GM23338 (cell line): ENCODE measurements at regions not wholly inside any gene's neighbourhood (a gene's known extent, or its start where the extent isn't known, plus 50 kb on each side); places are given as distances from the start of the nearest gene placed in this dataset.

ENCODE experiments used
- ATAC-seq: fragments of 200-7000 bp; cut with Tn5 transposase; 3 replicates; pipeline ENCODE4 v1.9.1; 2020
- DNase-seq: peaks from one replicate; pipeline ENCODE4 v3.0.0-alpha.2; 2015; ENCODE audit warnings: low spot score
- H2AFZ ChIP-seq: fragments of 200-600 bp; sonication (generic); 2 replicates; pipeline ENCODE4 v1.8.0; 2016; ENCODE audit warnings: antibody characterized with exemption, mild to moderate bottlenecking, moderate library complexity
- H3F3A ChIP-seq: fragments of 200-600 bp; sonication (generic); replicated peaks from 2 replicates; pipeline ENCODE4 v1.8.0; 2017; ENCODE audit warnings: antibody characterized with exemption, mixed run types, low read depth
- H3K27ac ChIP-seq: fragments of 200-600 bp; sonication (generic); 2 replicates; pipeline ENCODE4 v1.6.1; 2016; ENCODE audit warnings: low read depth
- H3K27me3 ChIP-seq: fragments of 200-600 bp; sonication (generic); 2 replicates; pipeline ENCODE4 v1.8.0; 2016; ENCODE audit warnings: mild to moderate bottlenecking, mixed run types, moderate library complexity; ENCODE audit not compliant: insufficient read depth
- H3K36me3 ChIP-seq: fragments of 200-600 bp; sonication (generic); 2 replicates; pipeline ENCODE4 v1.8.0; 2016; ENCODE audit warnings: mild to moderate bottlenecking; ENCODE audit not compliant: insufficient read depth
- H3K4me1 ChIP-seq: fragments of 200-600 bp; sonication (generic); 2 replicates; pipeline ENCODE4 v1.8.0; 2016; ENCODE audit warnings: mild to moderate bottlenecking, moderate library complexity; ENCODE audit not compliant: insufficient read depth
- H3K4me2 ChIP-seq: fragments of 200-600 bp; sonication (generic); 2 replicates; pipeline ENCODE4 v1.7.1; 2017; ENCODE audit warnings: mixed run types
- H3K4me3 ChIP-seq: fragments of 200-600 bp; sonication (generic); 2 replicates; pipeline ENCODE4 v1.6.1; 2016; ENCODE audit warnings: mixed run types
- H3K79me2 ChIP-seq: fragments of 200-600 bp; sonication (generic); replicated peaks from 2 replicates; pipeline ENCODE4 v1.8.0; 2017; ENCODE audit warnings: mild to moderate bottlenecking; ENCODE audit not compliant: insufficient read depth
- H3K9me2 ChIP-seq: fragments of 200-600 bp; sonication (generic); 2 replicates; pipeline ENCODE4 v1.8.0; 2017; ENCODE audit not compliant: insufficient read depth
- H4K20me1 ChIP-seq: fragments of 200-600 bp; sonication (generic); replicated peaks from 2 replicates; pipeline ENCODE4 v1.8.0; 2017; ENCODE audit warnings: mild to moderate bottlenecking; ENCODE audit not compliant: insufficient read depth
- H3K27ac Mint-ChIP-seq: 2 replicates; pipeline ENCODE4 v1.8.0; 2020; ENCODE audit warnings: inconsistent platforms, mild to moderate bottlenecking, moderate library complexity, mixed read lengths
- H3K27me3 Mint-ChIP-seq: 3 replicates; pipeline ENCODE4 v1.8.0; 2022; ENCODE audit warnings: low read depth, mild to moderate bottlenecking, moderate library complexity, mixed read lengths, inconsistent platforms; ENCODE audit not compliant: insufficient read depth, poor library complexity
- H3K36me3 Mint-ChIP-seq: 3 replicates; pipeline ENCODE4 v1.8.0; 2021; ENCODE audit warnings: low read depth, mild to moderate bottlenecking, inconsistent platforms, moderate library complexity, mixed read lengths
- H3K4me1 Mint-ChIP-seq: 3 replicates; pipeline ENCODE4 v1.8.0; 2020; ENCODE audit warnings: mild to moderate bottlenecking, inconsistent platforms, mixed read lengths
- H3K4me3 Mint-ChIP-seq: 3 replicates; pipeline ENCODE4 v1.8.0; 2021; ENCODE audit warnings: moderate library complexity, mild to moderate bottlenecking, inconsistent platforms, mixed read lengths
- H3K9me3 Mint-ChIP-seq: 3 replicates; pipeline ENCODE4 v1.8.0; 2020; ENCODE audit warnings: moderate library complexity, mild to moderate bottlenecking, inconsistent platforms, mixed read lengths
- CREB1 ChIP-seq: fragments of 250-450 bp; sonication (Bioruptor Pico); IDR thresholded peaks from 2 replicates; pipeline ENCODE4 v1.5.0; 2020; ENCODE audit warnings: low read depth, mild to moderate bottlenecking, moderate library complexity
- CTCF ChIP-seq, 2 experiments: fragments of 200-600 bp in 1 of 2; sonication (generic) in 1 of 2; conservative IDR thresholded peaks; 2 replicates each; pipeline versions ENCODE4 v1.5.1 to v1.6.1; 2016 to 2017; ENCODE audit warnings: antibody characterized with exemption in 2 of 2, low read depth in 2 of 2, mild to moderate bottlenecking in 2 of 2, moderate library complexity in 1 of 2
- ETS1 ChIP-seq: IDR thresholded peaks from 2 replicates; pipeline ENCODE4 v1.6.1; 2016; ENCODE audit warnings: antibody characterized with exemption
- EZH2 ChIP-seq: fragments of 200-600 bp; sonication (generic); IDR thresholded peaks from one replicate; pipeline ENCODE4 v1.8.0; 2017; ENCODE audit warnings: antibody characterized with exemption, mild to moderate bottlenecking, low read depth; ENCODE audit not compliant: unreplicated experiment
- EZH2phosphoT487 ChIP-seq: fragments of 200-600 bp; sonication (generic); IDR thresholded peaks from one replicate; pipeline ENCODE4 v1.8.1; 2018; ENCODE audit warnings: antibody characterized with exemption; ENCODE audit not compliant: unreplicated experiment
- JUNB ChIP-seq: IDR thresholded peaks from one replicate; pipeline ENCODE4 v1.6.1; 2016; ENCODE audit warnings: antibody characterized with exemption; ENCODE audit not compliant: unreplicated experiment
- POLR2AphosphoS5 ChIP-seq: IDR thresholded peaks from 2 replicates; pipeline ENCODE4 v1.6.1; 2016; ENCODE audit warnings: antibody characterized with exemption, low read depth
- REST ChIP-seq: IDR thresholded peaks from one replicate; pipeline ENCODE4 v1.6.1; 2018; ENCODE audit warnings: antibody characterized with exemption; ENCODE audit not compliant: unreplicated experiment
- STAT1 ChIP-seq: IDR thresholded peaks from one replicate; pipeline ENCODE4 v1.6.1; 2016; ENCODE audit warnings: antibody characterized with exemption; ENCODE audit not compliant: unreplicated experiment
- ZNF114 ChIP-seq: fragments of 250-450 bp; sonication (Bioruptor Pico); IDR thresholded peaks from 2 replicates; pipeline ENCODE4 v1.5.0; 2020; ENCODE audit warnings: mild to moderate bottlenecking, moderate library complexity
- ZNF331 ChIP-seq: fragments of 250-450 bp; sonication (Bioruptor Pico); IDR thresholded peaks from 2 replicates; pipeline ENCODE4 v1.5.0; 2020; ENCODE audit warnings: low read depth, mild to moderate bottlenecking, moderate library complexity

GRCh38 chr4:188296331-188296730 is 157.1 kb downstream of the TRIML1 start (continued):
- TF ChIP-seq REST (no peak), STAT1 (no peak)

GRCh38 chr4:188297873-188298272 is 158.6 kb downstream of the TRIML1 start:
- no peak for DNase-seq
- Mint-ChIP-seq H3K27me3 (peaks cover 2% of the 10 kb centered on the region), H3K27ac (no peak overlapping the region), H3K4me1 (peaks cover 6% of the 10 kb centered on the region; the same call in 1 of the 3 replicates), H3K4me3 (no peak overlapping the region), H3K9me3 (peaks cover 7% of the 10 kb centered on the region; the same call in 1 of the 3 replicates), H3K36me3 (peaks cover 4% of the 10 kb centered on the region; the same call in 1 of the 3 replicates)
- Histone ChIP-seq H4K20me1 (no peaks in the 10 kb centered on the region), H3K27ac (no peak overlapping the region), H3K79me2 (no peaks in the 10 kb centered on the region), H3K36me3 (no peaks in the 10 kb centered on the region), H3K27me3 (no peaks in the 10 kb centered on the region), H3K4me3 (no peak overlapping the region), H3K4me1 (peaks cover 5% of the 10 kb centered on the region; the same call in 1 of the 2 replicates), H3K4me2 (no peak overlapping the region), H3F3A (no peaks in the 10 kb centered on the region), H3K9me2 (no peaks in the 10 kb centered on the region), H2AFZ (peak overlapping the region; percentile 72; the same call in 1 of the 2 replicates)
- no peak for TF ChIP-seq ZNF114 (CRISPR knock-in tag)
- no peak for ATAC-seq

- H3K79me2 ChIP-seq: no peaks in the 10 kb centered on the region
- H3F3A ChIP-seq: no peaks in the 10 kb centered on the region
- H3K27ac ChIP-seq: no peak overlapping the region
- Mint-ChIP-seq H3K9me3 (peaks cover 7% of the 10 kb centered on the region; the same call in 1 of the 3 replicates), H3K4me1 (peaks cover 3% of the 10 kb centered on the region; the same call in 1 of the 3 replicates), H3K36me3 (peaks cover 4% of the 10 kb centered on the region; the same call in 1 of the 3 replicates), H3K27ac (no peak overlapping the region), H3K4me3 (no peak overlapping the region), H3K27me3 (peaks cover 2% of the 10 kb centered on the region)
- TF ChIP-seq JUNB: no peak
- no peak for TF ChIP-seq EZH2
- TF ChIP-seq ZNF331 (CRISPR knock-in tag): no peak
- TF ChIP-seq EZH2phosphoT487: no peak
- TF ChIP-seq CREB1 (CRISPR knock-in tag): no peak
- no peak for TF ChIP-seq REST
- TF ChIP-seq CTCF (conservative IDR thresholded peaks at IDR 0.05; ENCODE audit: low read depth in 2 of 2): no peak
- no peak for TF ChIP-seq ETS1
- no peak for TF ChIP-seq ZNF114 (CRISPR knock-in tag)
- TF ChIP-seq POLR2AphosphoS5: no peak
- no peak for TF ChIP-seq STAT1
- ATAC-seq (no peak), DNase-seq (no peak)
- H2AFZ ChIP-seq: no peak overlapping the region; the same call in 1 of the 2 replicates
- no peak overlapping the region for H3K4me2 ChIP-seq
- H3K27me3 ChIP-seq: no peaks in the 10 kb centered on the region
- H3K4me3 ChIP-seq: no peak overlapping the region
- H3K4me1 ChIP-seq: no peaks in the 10 kb centered on the region
- no peaks in the 10 kb centered on the region for H3K9me2 ChIP-seq
- no peaks in the 10 kb centered on the region for H3K36me3 ChIP-seq
- no peaks in the 10 kb centered on the region for H4K20me1 ChIP-seq
Measured at GRCh38 chr4:188299161-188299560, 159.9 kb downstream of the TRIML1 start.
